Liver (tissue), 8 donors: ENCODE measurements at regions not wholly inside any gene's neighbourhood (a gene's known extent, or its start where the extent isn't known, plus 50 kb on each side); places are given as distances from the start of the nearest gene placed in this dataset.

Experiments
- DNase-seq: peaks from one replicate; pipeline ENCODE4 v3.0.0-alpha.2; 2017; ENCODE audit warnings: low spot score
- H3K27ac ChIP-seq, 2 donors: one replicate each; pipeline ENCODE4 v1.7.0; 2013; ENCODE audit warnings: inconsistent platforms in 2 of 2, low read length in 2 of 2, control low read depth in 1 of 2, low read depth in 1 of 2, mild to moderate bottlenecking in 1 of 2
- H3K27me3 ChIP-seq, 4 donors: one replicate each; pipeline versions ENCODE4 v1.6.1 to v1.7.0; 2013; ENCODE audit warnings: low read length in 3 of 4, inconsistent platforms in 1 of 4, mild to moderate bottlenecking in 1 of 4, moderate library complexity in 1 of 4; ENCODE audit not compliant: control insufficient read depth in 4 of 4, insufficient read depth in 4 of 4
- H3K36me3 ChIP-seq, 4 donors: one replicate each; pipeline versions ENCODE4 v1.6.1 to v1.7.0; 2013; ENCODE audit warnings: low read length in 3 of 4, mild to moderate bottlenecking in 3 of 4, low read depth in 1 of 4, moderate library complexity in 1 of 4; ENCODE audit not compliant: control insufficient read depth in 4 of 4, insufficient read depth in 3 of 4
- H3K4me1 ChIP-seq, 4 donors: one replicate each; pipeline versions ENCODE4 v1.6.1 to v1.7.0; 2013; ENCODE audit warnings: low read length in 3 of 4, mild to moderate bottlenecking in 3 of 4, moderate library complexity in 1 of 4; ENCODE audit not compliant: control insufficient read depth in 4 of 4, insufficient read depth in 4 of 4
- H3K4me3 ChIP-seq, 3 donors: one replicate each; pipeline versions ENCODE4 v1.6.1 to v1.7.0; 2013; ENCODE audit warnings: low read length in 3 of 3, control low read depth in 1 of 3, low read depth in 1 of 3, mild to moderate bottlenecking in 1 of 3
- H3K9ac ChIP-seq, 2 donors: one replicate each; pipeline ENCODE4 v1.7.0; 2013; ENCODE audit warnings: low read length in 2 of 2, mild to moderate bottlenecking in 2 of 2, moderate library complexity in 2 of 2, control low read depth in 1 of 2, low read depth in 1 of 2
- H3K9me3 ChIP-seq, 4 donors: one replicate each; pipeline versions ENCODE4 v1.6.1 to v1.7.0; 2013; ENCODE audit warnings: low read length in 3 of 4; ENCODE audit not compliant: control insufficient read depth in 4 of 4
- EGR1 ChIP-seq, 2 donors: IDR thresholded peaks; 2 replicates each; pipeline ENCODE4 v1.6.1; 2016 to 2018; ENCODE audit warnings: antibody characterized with exemption in 2 of 2, low read depth in 2 of 2
- FOXA1 ChIP-seq: IDR thresholded peaks from 2 replicates; pipeline ENCODE4 v1.6.1; 2016; ENCODE audit warnings: antibody characterized with exemption
- FOXA2 ChIP-seq: IDR thresholded peaks from 2 replicates; pipeline ENCODE4 v1.6.1; 2016; ENCODE audit warnings: antibody characterized with exemption
- GABPA ChIP-seq, 2 donors: IDR thresholded peaks in 1 of 2; conservative IDR thresholded peaks in 1 of 2; 2 replicates each; pipeline ENCODE4 v1.6.1; 2016; ENCODE audit warnings: antibody characterized with exemption in 2 of 2, mild to moderate bottlenecking in 1 of 2, moderate library complexity in 1 of 2
- HNF4A ChIP-seq, 2 donors: conservative IDR thresholded peaks; 2 replicates each; pipeline ENCODE4 v1.6.1; 2016; ENCODE audit warnings: antibody characterized with exemption in 2 of 2, mild to moderate bottlenecking in 2 of 2
- HNF4G ChIP-seq: IDR thresholded peaks from 2 replicates; pipeline ENCODE4 v1.6.1; 2016; ENCODE audit warnings: antibody characterized with exemption
- JUND ChIP-seq, 2 donors: IDR thresholded peaks; 2 replicates each; pipeline ENCODE4 v1.6.1; 2016; ENCODE audit warnings: antibody characterized with exemption in 2 of 2
- NR2F2 ChIP-seq: IDR thresholded peaks from 2 replicates; pipeline ENCODE4 v1.6.1; 2016; ENCODE audit warnings: antibody characterized with exemption
- RAD21 ChIP-seq, 2 donors: IDR thresholded peaks; 2 replicates each; pipeline ENCODE4 v1.6.1; 2016; ENCODE audit warnings: antibody characterized with exemption in 2 of 2, mild to moderate bottlenecking in 2 of 2
- RXRA ChIP-seq, 2 donors: IDR thresholded peaks; 2 replicates each; pipeline ENCODE4 v1.6.1; 2017 to 2018; ENCODE audit warnings: antibody characterized with exemption in 2 of 2, mild to moderate bottlenecking in 1 of 2
- SP1 ChIP-seq: IDR thresholded peaks from 2 replicates; pipeline ENCODE4 v1.6.1; 2018; ENCODE audit warnings: antibody characterized with exemption, mild to moderate bottlenecking
- TAF1 ChIP-seq: conservative IDR thresholded peaks from 2 replicates; pipeline ENCODE4 v1.6.1; 2016; ENCODE audit warnings: antibody characterized with exemption, mild to moderate bottlenecking
- YY1 ChIP-seq: IDR thresholded peaks from 2 replicates; pipeline ENCODE4 v1.6.1; 2016; ENCODE audit warnings: antibody characterized with exemption, mild to moderate bottlenecking
- WGBS: extraction: QIAGEN DNeasy Blood & Tissue Kit; methylation state at CpG from one replicate; pipeline ENCODE4 v1.1.7; 2013; 5-methylcytosine and 5-hydroxymethylcytosine counted together
- TF ChIP-seq, protein P1 (sequence below): IDR thresholded peaks from 2 replicates; pipeline ENCODE4 v1.6.1; 2016; ENCODE audit warnings: antibody characterized with exemption, mild to moderate bottlenecking
- TF ChIP-seq, protein P2 (sequence below): IDR thresholded peaks from 2 replicates; pipeline ENCODE4 v1.6.1; 2016; ENCODE audit warnings: antibody characterized with exemption
- TF ChIP-seq, protein P3 (sequence below): IDR thresholded peaks from 2 replicates; pipeline ENCODE4 v1.6.1; 2016; ENCODE audit warnings: antibody characterized with exemption
- TF ChIP-seq, protein P4 (sequence below): fragments of 150-350 bp; IDR thresholded peaks from 2 replicates; pipeline ENCODE4 v1.5.1; 2017; ENCODE audit warnings: improper control_type of control experiment, low read depth, low read length; ENCODE audit not compliant: missing input control
- TF ChIP-seq, protein P5 (sequence below): IDR thresholded peaks from 2 replicates; pipeline ENCODE4 v1.6.1; 2016; ENCODE audit warnings: antibody characterized with exemption
- donor health status: healthy.
- donor health status: healthy.
- donor health status: healthy.
- donor health status: healthy.
- donor health status: healthy.

DNA sequence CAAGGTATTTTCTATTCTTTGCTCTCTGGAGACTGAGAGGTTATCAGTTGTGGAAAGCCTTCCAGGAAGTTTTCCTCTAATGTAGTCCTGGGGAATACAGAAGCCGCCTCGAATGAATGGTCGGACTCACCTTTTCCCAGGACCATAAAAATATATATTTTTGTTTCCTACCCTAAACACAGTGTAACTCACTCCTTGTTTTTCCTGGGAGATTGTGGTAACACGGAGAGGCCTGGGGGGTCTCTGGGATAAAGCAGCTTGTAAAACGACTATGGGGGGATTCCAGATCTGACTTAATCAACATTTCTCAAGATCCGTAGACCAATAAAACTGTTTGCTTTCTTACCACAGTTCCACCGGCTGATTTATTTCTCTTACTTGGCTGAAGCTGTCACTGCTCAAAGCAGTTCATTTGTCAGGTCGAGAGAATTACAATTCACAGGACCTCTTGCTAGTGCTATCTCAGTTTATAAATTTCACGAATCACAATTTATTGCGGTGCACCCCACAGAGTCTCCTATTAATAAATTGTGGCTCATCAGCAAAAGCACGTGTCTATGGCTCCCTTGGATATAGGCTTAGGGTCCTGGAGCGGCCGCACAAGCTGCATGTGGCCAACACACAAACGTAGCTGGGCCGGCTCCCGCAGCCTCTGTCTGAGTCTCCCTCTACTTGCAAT is 176.3 kb upstream of the BMPER start:
- DNase-seq: no peak
- TF ChIP-seq JUND (IDR thresholded peaks at IDR 0.05) (no peak), GABPA (IDR thresholded peaks at IDR 0.05 in 1 of 2, conservative IDR thresholded peaks at IDR 0.05 in 1 of 2) (no peak), SP1 (no peak), YY1 (no peak), TAF1 (no peak), RXRA (IDR thresholded peaks at IDR 0.05) (no peak), NR2F2 (no peak), FOXA1 (no peak), EGR1 (IDR thresholded peaks at IDR 0.05; ENCODE audit: low read depth in 2 of 2) (no peak), HNF4G (no peak), RAD21 (IDR thresholded peaks at IDR 0.05) (no peak), FOXA2 (no peak), HNF4A (conservative IDR thresholded peaks at IDR 0.05) (no peak)
- TF ChIP-seq, protein P1, sequence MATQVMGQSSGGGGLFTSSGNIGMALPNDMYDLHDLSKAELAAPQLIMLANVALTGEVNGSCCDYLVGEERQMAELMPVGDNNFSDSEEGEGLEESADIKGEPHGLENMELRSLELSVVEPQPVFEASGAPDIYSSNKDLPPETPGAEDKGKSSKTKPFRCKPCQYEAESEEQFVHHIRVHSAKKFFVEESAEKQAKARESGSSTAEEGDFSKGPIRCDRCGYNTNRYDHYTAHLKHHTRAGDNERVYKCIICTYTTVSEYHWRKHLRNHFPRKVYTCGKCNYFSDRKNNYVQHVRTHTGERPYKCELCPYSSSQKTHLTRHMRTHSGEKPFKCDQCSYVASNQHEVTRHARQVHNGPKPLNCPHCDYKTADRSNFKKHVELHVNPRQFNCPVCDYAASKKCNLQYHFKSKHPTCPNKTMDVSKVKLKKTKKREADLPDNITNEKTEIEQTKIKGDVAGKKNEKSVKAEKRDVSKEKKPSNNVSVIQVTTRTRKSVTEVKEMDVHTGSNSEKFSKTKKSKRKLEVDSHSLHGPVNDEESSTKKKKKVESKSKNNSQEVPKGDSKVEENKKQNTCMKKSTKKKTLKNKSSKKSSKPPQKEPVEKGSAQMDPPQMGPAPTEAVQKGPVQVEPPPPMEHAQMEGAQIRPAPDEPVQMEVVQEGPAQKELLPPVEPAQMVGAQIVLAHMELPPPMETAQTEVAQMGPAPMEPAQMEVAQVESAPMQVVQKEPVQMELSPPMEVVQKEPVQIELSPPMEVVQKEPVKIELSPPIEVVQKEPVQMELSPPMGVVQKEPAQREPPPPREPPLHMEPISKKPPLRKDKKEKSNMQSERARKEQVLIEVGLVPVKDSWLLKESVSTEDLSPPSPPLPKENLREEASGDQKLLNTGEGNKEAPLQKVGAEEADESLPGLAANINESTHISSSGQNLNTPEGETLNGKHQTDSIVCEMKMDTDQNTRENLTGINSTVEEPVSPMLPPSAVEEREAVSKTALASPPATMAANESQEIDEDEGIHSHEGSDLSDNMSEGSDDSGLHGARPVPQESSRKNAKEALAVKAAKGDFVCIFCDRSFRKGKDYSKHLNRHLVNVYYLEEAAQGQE: no peak
- TF ChIP-seq, protein P2, sequence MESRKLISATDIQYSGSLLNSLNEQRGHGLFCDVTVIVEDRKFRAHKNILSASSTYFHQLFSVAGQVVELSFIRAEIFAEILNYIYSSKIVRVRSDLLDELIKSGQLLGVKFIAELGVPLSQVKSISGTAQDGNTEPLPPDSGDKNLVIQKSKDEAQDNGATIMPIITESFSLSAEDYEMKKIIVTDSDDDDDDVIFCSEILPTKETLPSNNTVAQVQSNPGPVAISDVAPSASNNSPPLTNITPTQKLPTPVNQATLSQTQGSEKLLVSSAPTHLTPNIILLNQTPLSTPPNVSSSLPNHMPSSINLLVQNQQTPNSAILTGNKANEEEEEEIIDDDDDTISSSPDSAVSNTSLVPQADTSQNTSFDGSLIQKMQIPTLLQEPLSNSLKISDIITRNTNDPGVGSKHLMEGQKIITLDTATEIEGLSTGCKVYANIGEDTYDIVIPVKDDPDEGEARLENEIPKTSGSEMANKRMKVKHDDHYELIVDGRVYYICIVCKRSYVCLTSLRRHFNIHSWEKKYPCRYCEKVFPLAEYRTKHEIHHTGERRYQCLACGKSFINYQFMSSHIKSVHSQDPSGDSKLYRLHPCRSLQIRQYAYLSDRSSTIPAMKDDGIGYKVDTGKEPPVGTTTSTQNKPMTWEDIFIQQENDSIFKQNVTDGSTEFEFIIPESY: no peak
- TF ChIP-seq, protein P3, sequence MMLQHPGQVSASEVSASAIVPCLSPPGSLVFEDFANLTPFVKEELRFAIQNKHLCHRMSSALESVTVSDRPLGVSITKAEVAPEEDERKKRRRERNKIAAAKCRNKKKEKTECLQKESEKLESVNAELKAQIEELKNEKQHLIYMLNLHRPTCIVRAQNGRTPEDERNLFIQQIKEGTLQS: no peak
- TF ChIP-seq, protein P4, sequence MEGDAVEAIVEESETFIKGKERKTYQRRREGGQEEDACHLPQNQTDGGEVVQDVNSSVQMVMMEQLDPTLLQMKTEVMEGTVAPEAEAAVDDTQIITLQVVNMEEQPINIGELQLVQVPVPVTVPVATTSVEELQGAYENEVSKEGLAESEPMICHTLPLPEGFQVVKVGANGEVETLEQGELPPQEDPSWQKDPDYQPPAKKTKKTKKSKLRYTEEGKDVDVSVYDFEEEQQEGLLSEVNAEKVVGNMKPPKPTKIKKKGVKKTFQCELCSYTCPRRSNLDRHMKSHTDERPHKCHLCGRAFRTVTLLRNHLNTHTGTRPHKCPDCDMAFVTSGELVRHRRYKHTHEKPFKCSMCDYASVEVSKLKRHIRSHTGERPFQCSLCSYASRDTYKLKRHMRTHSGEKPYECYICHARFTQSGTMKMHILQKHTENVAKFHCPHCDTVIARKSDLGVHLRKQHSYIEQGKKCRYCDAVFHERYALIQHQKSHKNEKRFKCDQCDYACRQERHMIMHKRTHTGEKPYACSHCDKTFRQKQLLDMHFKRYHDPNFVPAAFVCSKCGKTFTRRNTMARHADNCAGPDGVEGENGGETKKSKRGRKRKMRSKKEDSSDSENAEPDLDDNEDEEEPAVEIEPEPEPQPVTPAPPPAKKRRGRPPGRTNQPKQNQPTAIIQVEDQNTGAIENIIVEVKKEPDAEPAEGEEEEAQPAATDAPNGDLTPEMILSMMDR: no peak
- TF ChIP-seq, protein P5, sequence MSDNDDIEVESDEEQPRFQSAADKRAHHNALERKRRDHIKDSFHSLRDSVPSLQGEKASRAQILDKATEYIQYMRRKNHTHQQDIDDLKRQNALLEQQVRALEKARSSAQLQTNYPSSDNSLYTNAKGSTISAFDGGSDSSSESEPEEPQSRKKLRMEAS: no peak
- Histone ChIP-seq H3K4me1 (no peaks in the 10 kb centered on the region), H3K4me3 (no peak overlapping the region), H3K9ac (no peak overlapping the region), H3K9me3 (no peaks in the 10 kb centered on the region), H3K27ac (no peak overlapping the region), H3K36me3 (no peaks in the 10 kb centered on the region), H3K27me3 (no peaks in the 10 kb centered on the region)
- WGBS: 81% methylated on average over 16 of the region's 16 CpGs
